ENCODE measurements at regions not wholly inside any gene's neighbourhood (a gene's known extent, or its start where the extent isn't known, plus 50 kb on each side); places are given as distances from the start of the nearest gene placed in this dataset.
"Not testable (repeated sequence)": the region's sequence is repeated elsewhere in the genome, so short reads cannot be mapped to it uniquely, and the experiment has no call there.

- not testable (repeated sequence) for DNase-seq
Measured at GRCh38 chr4:118504927-118505326, 152.1 kb upstream of the PRSS12 start.

GRCh38 chr4:118505491-118505890 is 152.7 kb upstream of the PRSS12 start:
- not testable (repeated sequence) for DNase-seq

- not testable (repeated sequence) for DNase-seq
Measured at GRCh38 chr4:118512870-118513269, 160.1 kb upstream of the PRSS12 start.

GRCh38 chr4:118514332-118514731 is 161.5 kb upstream of the PRSS12 start:
- DNase-seq, result not testable (repeated sequence)

GRCh38 chr4:118516107-118516506 is 163.3 kb upstream of the PRSS12 start:
- not testable (repeated sequence) for DNase-seq

GRCh38 chr4:118530107-118530506 is 155.1 kb upstream of the METTL14 start:
- not testable (repeated sequence) for DNase-seq

- DNase-seq, result not testable (repeated sequence)
Measured at GRCh38 chr4:118531947-118532346, 153.2 kb upstream of the METTL14 start.

GRCh38 chr4:118535788-118536187 is 149.4 kb upstream of the METTL14 start:
- not testable (repeated sequence) for DNase-seq

GRCh38 chr4:118539412-118540077 is 145.6 kb upstream of the METTL14 start:
- not testable (repeated sequence) for DNase-seq

- not testable (repeated sequence) for DNase-seq
Measured at GRCh38 chr4:118556576-118556975, 128.6 kb upstream of the METTL14 start.

- no peak for DNase-seq
Measured at GRCh38 chr4:118557298-118557851, 127.8 kb upstream of the METTL14 start.

GRCh38 chr4:118558188-118558587 is 127.0 kb upstream of the METTL14 start:
- DNase-seq, result not testable (repeated sequence)

GRCh38 chr4:118561559-118561958 is 123.6 kb upstream of the METTL14 start:
- not testable (repeated sequence) for DNase-seq

GRCh38 chr4:118566003-118566513 is 119.1 kb upstream of the METTL14 start:
- not testable (repeated sequence) for DNase-seq

GRCh38 chr4:118572991-118573390 is 112.2 kb upstream of the METTL14 start:
- DNase-seq, result not testable (repeated sequence)

GRCh38 chr4:118574251-118574913 is 110.8 kb upstream of the METTL14 start:
- DNase-seq, result not testable (repeated sequence)

GRCh38 chr4:118575057-118575456 is 110.1 kb upstream of the METTL14 start:
- not testable (repeated sequence) for DNase-seq

- not testable (repeated sequence) for DNase-seq
Measured at GRCh38 chr4:118575726-118576125, 109.5 kb upstream of the METTL14 start.

GRCh38 chr4:118576709-118577219 is 108.4 kb upstream of the METTL14 start:
- not testable (repeated sequence) for DNase-seq

- no peak for DNase-seq
Measured at GRCh38 chr4:118585015-118585414, 100.2 kb upstream of the METTL14 start.

- no peak for DNase-seq
Measured at GRCh38 chr4:118586357-118586790, 98.8 kb upstream of the METTL14 start.

- no peak for DNase-seq
Measured at GRCh38 chr4:118587116-118587831, 97.9 kb upstream of the METTL14 start.

- no peak for DNase-seq
Measured at GRCh38 chr4:118587946-118588345, 97.2 kb upstream of the METTL14 start.

Data from cortex of kidney (tissue), 1 donor.